CD4-positive, alpha-beta T cell treated with Interleukin-4 for 4 hours (primary cell): ENCODE measurements at regions not wholly inside any gene's neighbourhood (a gene's known extent, or its start where the extent isn't known, plus 50 kb on each side); places are given as distances from the start of the nearest gene placed in this dataset.
"Not testable (repeated sequence)": the region's sequence is repeated elsewhere in the genome, so short reads cannot be mapped to it uniquely, and the experiment has no call there.

Experiments
- DNase-seq: peaks from one replicate; pipeline ENCODE4 v3.0.0-alpha.2; 2020

GRCh38 chr15:92705764-92706163 is 50.2 kb upstream of the FAM174B start:
- DNase-seq: no peak

GRCh38 chr15:92706201-92706600 is 50.6 kb upstream of the FAM174B start:
- DNase-seq: no peak

GRCh38 chr15:92707880-92708551 is 52.4 kb upstream of the FAM174B start:
- no peak for DNase-seq

- DNase-seq: no peak
These were observed 53.1 kb upstream of the FAM174B start for GRCh38 chr15:92708635-92709034.

GRCh38 chr15:92709110-92709790 is 53.7 kb upstream of the FAM174B start:
- DNase-seq: no peak

- no peak for DNase-seq
These were observed 55.9 kb upstream of the FAM174B start for GRCh38 chr15:92711457-92711831.

GRCh38 chr15:92714077-92714476 is 58.5 kb upstream of the FAM174B start:
- DNase-seq: no peak

- DNase-seq: peak; percentile 72
These were observed 59.2 kb upstream of the FAM174B start for GRCh38 chr15:92714477-92715401.

GRCh38 chr15:92715758-92716157 is 60.2 kb upstream of the FAM174B start:
- DNase-seq: no peak

GRCh38 chr15:92719021-92719420 is 63.4 kb upstream of the FAM174B start:
- DNase-seq: no peak

GRCh38 chr15:92724144-92724543 is 68.6 kb upstream of the FAM174B start:
- DNase-seq: no peak

- no peak for DNase-seq
These were observed 69.6 kb upstream of the FAM174B start for GRCh38 chr15:92725171-92725570.

- DNase-seq: no peak
These were observed 72.7 kb upstream of the FAM174B start for GRCh38 chr15:92728266-92728665.

- DNase-seq: no peak
These were observed 77.7 kb upstream of the FAM174B start for GRCh38 chr15:92733090-92733933.

- peak; percentile 19 for DNase-seq
These were observed 78.5 kb upstream of the FAM174B start for GRCh38 chr15:92733934-92734521.

GRCh38 chr15:92739246-92739645 is 83.7 kb upstream of the FAM174B start:
- DNase-seq: not testable (repeated sequence)

- no peak for DNase-seq
These were observed 90.3 kb upstream of the FAM174B start for GRCh38 chr15:92745845-92746271.

GRCh38 chr15:92747047-92747446 is 91.5 kb upstream of the FAM174B start:
- no peak for DNase-seq

- no peak for DNase-seq
These were observed 93.6 kb upstream of the FAM174B start for GRCh38 chr15:92749216-92749615.

GRCh38 chr15:92749946-92750345 is 94.4 kb upstream of the FAM174B start:
- no peak for DNase-seq

- DNase-seq: no peak
These were observed 96.0 kb upstream of the FAM174B start for GRCh38 chr15:92751528-92751927.

- no peak for DNase-seq
These were observed 98.0 kb upstream of the FAM174B start for GRCh38 chr15:92753591-92753990.
